ENCODE measurements at regions not wholly inside any gene's neighbourhood (a gene's known extent, or its start where the extent isn't known, plus 50 kb on each side); places are given as distances from the start of the nearest gene placed in this dataset.

- no peak for TF ChIP-seq POLR2A (IDR thresholded peaks at IDR 0.05)
- no peak for TF ChIP-seq CTCF (IDR thresholded peaks at IDR 0.05 in 4 of 5, conservative IDR thresholded peaks at IDR 0.05 in 1 of 5)
These were observed 61.4 kb upstream of the CMKLR1 start for GRCh38 chr12:108400481-108400880.

Data from gastrocnemius medialis (tissue), 4 donors.